ENCODE measurements at regions not wholly inside any gene's neighbourhood (a gene's known extent, or its start where the extent isn't known, plus 50 kb on each side); places are given as distances from the start of the nearest gene placed in this dataset.
A peak's percentile ranks its signal among the peaks of the same experiment; 100 is the strongest.
"Not testable (repeated sequence)": the region's sequence is repeated elsewhere in the genome, so short reads cannot be mapped to it uniquely, and the experiment has no call there.

DNA sequence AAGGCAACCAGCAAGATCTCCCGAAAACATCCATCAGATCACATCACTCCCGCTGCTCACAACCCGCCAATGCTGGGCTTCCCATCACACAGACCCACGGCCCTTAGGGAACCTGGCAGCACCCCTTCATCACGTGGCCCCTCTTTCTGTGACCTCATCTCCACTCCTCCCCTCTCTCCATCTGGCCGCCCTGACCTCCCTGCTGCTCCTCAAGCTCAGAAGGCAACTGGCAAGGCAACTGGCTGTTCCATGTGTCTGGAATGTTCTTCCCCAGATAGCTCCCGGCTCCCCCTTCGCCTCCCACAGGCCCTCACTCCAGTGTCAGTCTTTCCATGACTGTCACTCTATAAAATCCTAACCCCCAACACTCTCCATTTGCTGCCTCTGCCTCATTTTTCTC is 113.0 kb upstream of the ERG start:
- H3K27ac ChIP-seq: no peak overlapping the region
- DNase-seq (ENCODE audit: low read depth, low spot score): no peak

- no peak overlapping the region for H3K27ac ChIP-seq
- no peak for DNase-seq (ENCODE audit: low read depth, low spot score)
Measured at GRCh38 chr21:38613686-38614085, 115.4 kb upstream of the ERG start.

GRCh38 chr21:38614558-38614957 is 116.3 kb upstream of the ERG start:
- no peak overlapping the region for H3K27ac ChIP-seq
- DNase-seq (ENCODE audit: low read depth, low spot score): no peak

DNA sequence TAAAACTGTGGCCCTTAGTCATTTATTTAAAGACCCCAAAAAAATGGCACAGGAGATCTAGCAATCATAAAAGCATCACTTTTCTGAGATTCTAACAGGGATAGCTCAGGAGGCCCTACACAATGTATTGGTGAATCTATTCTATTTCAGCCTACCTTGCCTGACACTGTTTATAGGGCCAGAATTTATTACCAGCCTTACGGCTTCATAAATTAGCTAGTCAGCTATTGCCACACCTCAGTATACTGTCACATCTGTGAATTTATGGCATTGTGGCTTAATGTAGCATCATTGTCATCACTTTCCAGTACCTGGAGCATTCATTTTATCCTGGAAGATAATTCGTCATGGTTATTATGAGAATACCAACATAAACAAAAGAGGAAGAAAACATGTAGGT is 121.2 kb upstream of the ERG start:
- DNase-seq (ENCODE audit: low read depth, low spot score): no peak
- no peak overlapping the region for H3K27ac ChIP-seq

GRCh38 chr21:38619992-38620479 is 121.8 kb upstream of the ERG start:
- no peak overlapping the region for H3K27ac ChIP-seq
- DNase-seq (ENCODE audit: low read depth, low spot score): peak; percentile 79

DNA sequence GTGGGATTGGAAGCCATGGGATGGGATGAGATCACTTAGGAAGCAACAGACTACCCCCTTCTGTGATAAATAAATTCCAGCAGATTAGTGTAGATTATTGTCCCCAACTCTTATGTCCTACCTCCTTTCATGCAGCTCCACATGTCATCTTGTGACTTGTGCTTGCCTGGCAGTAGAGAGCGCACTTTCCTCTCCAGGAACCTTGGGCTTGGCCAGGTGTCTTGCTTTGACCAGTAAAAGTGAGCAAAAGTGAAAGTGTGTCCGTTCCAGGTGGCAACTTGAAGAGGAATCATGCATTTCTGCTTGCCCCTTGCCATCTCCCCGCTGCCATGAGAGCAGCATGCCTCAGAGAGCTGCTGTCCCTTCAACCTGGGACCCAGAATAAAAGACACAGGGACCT is 122.9 kb upstream of the ERG start:
- H3K27ac ChIP-seq: no peak overlapping the region
- no peak for DNase-seq (ENCODE audit: low read depth, low spot score)

GRCh38 chr21:38622081-38622826 is 124.0 kb upstream of the ERG start:
- no peak overlapping the region for H3K27ac ChIP-seq
- DNase-seq (ENCODE audit: low read depth, low spot score): no peak

DNA sequence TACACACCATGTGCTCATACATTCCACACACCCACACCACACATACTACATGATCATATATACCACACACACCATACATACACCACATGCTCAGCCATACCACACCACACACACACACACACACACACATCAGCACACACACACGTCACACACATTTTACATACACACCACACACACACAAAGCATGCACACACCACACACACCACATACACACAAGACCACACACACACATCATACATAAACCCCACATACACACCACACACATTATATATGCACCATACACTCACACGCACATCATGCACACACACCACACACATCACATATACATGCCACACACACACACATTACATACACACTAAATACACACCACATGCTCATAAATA is 124.5 kb upstream of the ERG start:
- no peak overlapping the region for H3K27ac ChIP-seq

GRCh38 chr21:38623552-38623951 is 125.3 kb upstream of the ERG start:
- H3K27ac ChIP-seq: no peak overlapping the region
- DNase-seq (ENCODE audit: low read depth, low spot score): no peak

More for the DNA sequence above, 124.5 kb upstream of the ERG start:
- no peak for DNase-seq (ENCODE audit: low read depth, low spot score)

DNA sequence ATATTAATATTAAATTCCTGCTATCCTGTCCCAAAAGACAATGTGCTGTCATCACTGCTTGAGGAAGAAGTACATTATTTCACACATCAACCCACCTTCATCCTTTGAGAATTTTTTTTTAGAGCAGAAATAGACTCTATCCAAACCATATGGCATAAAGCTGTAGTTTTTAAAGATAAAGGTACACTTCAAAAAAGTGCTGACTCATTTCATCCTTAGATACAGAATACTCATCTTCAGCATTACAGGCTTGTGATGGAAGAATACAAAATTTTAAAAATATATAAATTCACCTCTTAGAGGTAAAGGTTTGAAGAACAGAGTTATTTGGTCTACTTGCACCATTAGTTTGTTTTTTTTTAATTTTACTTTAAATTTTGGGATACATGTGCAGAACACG is 126.7 kb upstream of the ERG start:
- no peak overlapping the region for H3K27ac ChIP-seq
- DNase-seq (ENCODE audit: low read depth, low spot score): no peak

- no peak for DNase-seq (ENCODE audit: low read depth, low spot score)
Measured at GRCh38 chr21:38626306-38626705, 128.0 kb upstream of the ERG start.

GRCh38 chr21:38628349-38628748 is 130.1 kb upstream of the ERG start:
- H3K27ac ChIP-seq: no peak overlapping the region

More at GRCh38 chr21:38626306-38626705, 128.0 kb upstream of the ERG start:
- no peak overlapping the region for H3K27ac ChIP-seq

DNA sequence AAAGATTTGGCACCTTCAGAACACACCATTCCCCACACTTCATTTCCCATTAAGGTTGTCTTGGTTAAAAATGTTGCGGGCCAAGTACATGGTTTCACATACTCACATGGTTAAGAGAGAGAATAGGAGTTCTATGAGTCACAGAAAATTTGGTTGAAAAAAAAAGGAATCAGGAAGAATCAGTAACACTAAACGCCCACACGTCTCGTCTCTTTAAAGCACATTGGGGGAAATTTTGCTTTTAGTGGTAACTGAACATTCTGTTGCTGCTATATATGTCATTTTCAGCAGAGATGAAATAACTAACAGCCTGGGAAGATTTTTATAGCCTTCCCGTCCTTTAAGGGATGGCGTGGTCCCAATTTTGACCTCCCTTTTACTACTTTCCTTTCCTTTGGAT is 132.9 kb upstream of the ERG start:
- DNase-seq (ENCODE audit: low read depth, low spot score): no peak
- peak overlapping the region; percentile 34 for H3K27ac ChIP-seq

More at GRCh38 chr21:38628349-38628748, 130.1 kb upstream of the ERG start:
- DNase-seq (ENCODE audit: low read depth, low spot score): no peak

GRCh38 chr21:38631676-38632075 is 133.4 kb upstream of the ERG start:
- H3K27ac ChIP-seq: peak overlapping the region; percentile 34
- peak; percentile 88 for DNase-seq (ENCODE audit: low read depth, low spot score)

DNA sequence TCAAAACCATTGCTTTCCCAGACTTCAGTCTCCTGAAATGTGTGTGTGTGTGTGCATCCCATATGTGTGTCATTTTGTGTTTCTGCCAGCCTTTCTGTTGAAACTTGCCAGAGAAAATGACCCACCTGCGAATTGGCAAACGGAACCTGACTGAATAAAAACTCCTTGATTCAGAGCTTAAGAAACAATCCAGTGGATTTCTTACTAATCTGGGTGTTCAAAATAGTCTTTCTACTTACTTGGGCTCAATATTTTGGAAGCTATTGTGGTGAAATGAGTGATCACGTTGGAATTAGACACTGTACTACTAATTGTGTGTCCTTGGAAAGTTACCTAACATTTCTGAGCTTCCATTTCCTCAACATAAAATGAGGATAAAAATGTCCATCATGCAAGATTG is 138.9 kb upstream of the ERG start:
- peak overlapping the region; percentile 26 for H3K27ac ChIP-seq

DNA sequence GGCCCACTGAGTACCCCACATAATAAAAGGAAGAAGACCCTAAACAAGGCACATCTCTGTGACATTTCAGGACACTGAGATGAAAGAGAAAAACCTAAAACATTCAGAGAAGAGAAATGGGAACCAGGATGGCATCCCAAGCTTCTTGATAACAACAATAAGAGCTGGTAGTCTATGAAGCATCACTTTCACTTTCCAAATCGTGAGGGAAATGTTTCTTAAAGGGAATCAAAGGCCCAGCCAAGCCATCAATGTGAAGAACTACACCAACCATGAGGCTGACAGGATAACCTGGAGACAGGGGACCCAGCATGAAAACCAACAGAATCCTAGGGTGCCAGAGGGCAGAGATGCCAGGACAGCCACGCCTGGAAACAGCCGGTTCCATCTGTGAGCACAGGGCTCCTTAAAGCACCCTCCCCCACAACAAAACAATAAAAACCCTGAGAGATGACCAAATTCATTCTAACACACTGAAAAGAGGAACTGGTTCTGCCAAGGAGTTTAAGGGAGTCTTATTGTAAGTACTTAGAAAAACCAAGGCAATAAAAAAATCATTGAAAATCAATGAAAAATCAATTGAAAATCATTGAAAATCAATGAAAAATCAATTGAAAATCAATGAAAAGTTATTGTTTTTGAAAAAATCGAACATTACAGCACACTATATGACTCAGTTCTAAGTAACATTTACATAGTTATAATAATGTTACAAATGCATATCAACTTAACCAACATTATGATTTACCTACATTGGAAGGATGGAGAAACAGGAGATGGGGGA is 141.5 kb upstream of the ERG start:
- H3K27ac ChIP-seq: no peak overlapping the region
- DNase-seq (ENCODE audit: low read depth, low spot score): no peak

More for the DNA sequence above, 138.9 kb upstream of the ERG start:
- DNase-seq (ENCODE audit: low read depth, low spot score): peak; percentile 68

DNA sequence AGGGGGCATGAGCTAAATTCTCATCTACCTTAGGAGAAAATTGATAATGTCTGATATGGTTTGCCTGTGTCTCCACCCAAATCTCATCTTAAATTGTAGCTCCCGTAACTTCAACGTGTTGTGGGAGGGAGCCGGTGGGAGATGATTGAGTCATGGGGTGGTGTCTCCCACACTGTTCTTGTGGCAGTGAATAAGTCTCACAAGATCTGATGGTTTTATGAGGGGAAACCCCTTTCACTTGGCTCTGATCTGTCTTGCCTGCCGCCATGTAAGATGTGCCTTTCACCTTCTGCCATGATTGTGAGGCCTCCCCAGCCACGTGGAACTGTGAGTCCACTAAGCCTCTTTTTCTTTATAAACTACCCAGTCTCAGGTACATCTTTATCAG is 142.1 kb upstream of the ERG start:
- DNase-seq (ENCODE audit: low read depth, low spot score): not testable (repeated sequence)

GRCh38 chr21:38643404-38644023 is 145.2 kb upstream of the ERG start:
- no peak for DNase-seq (ENCODE audit: low read depth, low spot score)
- no peak overlapping the region for H3K27ac ChIP-seq

More for the DNA sequence above, 142.1 kb upstream of the ERG start:
- H3K27ac ChIP-seq: not testable (repeated sequence)

DNA sequence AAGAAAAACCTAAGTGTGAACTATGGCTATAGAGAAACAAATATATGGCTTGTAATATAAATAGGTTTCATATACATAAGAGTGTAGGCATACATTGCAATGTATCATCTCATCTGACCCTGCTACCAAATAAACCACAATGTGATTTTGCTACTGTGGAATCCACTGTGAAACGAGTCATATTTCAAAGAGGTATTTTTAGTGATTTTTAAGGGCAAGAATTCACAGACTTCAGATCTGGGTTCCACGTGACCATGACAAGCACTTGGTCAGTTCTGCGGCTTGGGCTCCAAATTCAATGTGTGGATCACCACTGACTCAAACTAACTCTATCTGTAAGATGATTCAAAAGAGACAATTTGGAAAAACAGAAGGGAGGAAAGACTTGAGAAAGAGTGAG is 147.0 kb upstream of the ERG start:
- peak; percentile 84 for DNase-seq (ENCODE audit: low read depth, low spot score)
- H3K27ac ChIP-seq: peak overlapping the region; percentile 95

GRCh38 chr21:38646213-38646837 is 148.0 kb upstream of the ERG start:
- H3K27ac ChIP-seq: peak overlapping the region; percentile 95
- peak; percentile 97 for DNase-seq (ENCODE audit: low read depth, low spot score)

All from epithelial cell of prostate (primary cell).